HEK293T (cell line): ENCODE measurements at regions not wholly inside any gene's neighbourhood (a gene's known extent, or its start where the extent isn't known, plus 50 kb on each side); places are given as distances from the start of the nearest gene placed in this dataset.

ENCODE experiments used
- BHLHE40 ChIP-seq: fragments of 450-650 bp; IDR thresholded peaks from 2 replicates; pipeline ENCODE4 v1.6.1; 2016; ENCODE audit warnings: mild to moderate bottlenecking, moderate library complexity, borderline replicate concordance
- CTBP1 ChIP-seq: fragments of 450-650 bp; IDR thresholded peaks from 2 replicates; pipeline ENCODE4 v1.6.1; 2016; ENCODE audit warnings: borderline replicate concordance
- ELF4 ChIP-seq: fragments of 450-650 bp; IDR thresholded peaks from 2 replicates; pipeline ENCODE4 v1.6.1; 2017; ENCODE audit warnings: antibody characterized with exemption
- FOXA1 ChIP-seq: fragments of 450-650 bp; IDR thresholded peaks from 2 replicates; pipeline ENCODE4 v1.6.1; 2016; ENCODE audit warnings: mild to moderate bottlenecking
- FOXM1 ChIP-seq: fragments of 450-650 bp; IDR thresholded peaks from 2 replicates; pipeline ENCODE4 v1.6.1; 2017; ENCODE audit warnings: mild to moderate bottlenecking, borderline replicate concordance
- HDGF ChIP-seq: fragments of 450-650 bp; IDR thresholded peaks from 2 replicates; pipeline ENCODE4 v1.6.1; 2017; ENCODE audit warnings: antibody characterized with exemption, borderline replicate concordance
- L3MBTL2 ChIP-seq: fragments of 450-650 bp; conservative IDR thresholded peaks from 2 replicates; pipeline ENCODE4 v1.6.1; 2016; ENCODE audit warnings: mild to moderate bottlenecking
- NFRKB ChIP-seq: fragments of 450-650 bp; IDR thresholded peaks from 2 replicates; pipeline ENCODE4 v1.6.1; 2016; ENCODE audit warnings: mild to moderate bottlenecking, moderate library complexity
- SP1 ChIP-seq: fragments of 450-650 bp; IDR thresholded peaks from 2 replicates; pipeline ENCODE4 v1.6.1; 2017
- SUZ12 ChIP-seq: fragments of 450-650 bp; IDR thresholded peaks from 2 replicates; pipeline ENCODE4 v1.6.1; 2016; ENCODE audit warnings: mild to moderate bottlenecking
- TARDBP ChIP-seq: fragments of 450-650 bp; IDR thresholded peaks from 2 replicates; pipeline ENCODE4 v1.6.1; 2016

DNA sequence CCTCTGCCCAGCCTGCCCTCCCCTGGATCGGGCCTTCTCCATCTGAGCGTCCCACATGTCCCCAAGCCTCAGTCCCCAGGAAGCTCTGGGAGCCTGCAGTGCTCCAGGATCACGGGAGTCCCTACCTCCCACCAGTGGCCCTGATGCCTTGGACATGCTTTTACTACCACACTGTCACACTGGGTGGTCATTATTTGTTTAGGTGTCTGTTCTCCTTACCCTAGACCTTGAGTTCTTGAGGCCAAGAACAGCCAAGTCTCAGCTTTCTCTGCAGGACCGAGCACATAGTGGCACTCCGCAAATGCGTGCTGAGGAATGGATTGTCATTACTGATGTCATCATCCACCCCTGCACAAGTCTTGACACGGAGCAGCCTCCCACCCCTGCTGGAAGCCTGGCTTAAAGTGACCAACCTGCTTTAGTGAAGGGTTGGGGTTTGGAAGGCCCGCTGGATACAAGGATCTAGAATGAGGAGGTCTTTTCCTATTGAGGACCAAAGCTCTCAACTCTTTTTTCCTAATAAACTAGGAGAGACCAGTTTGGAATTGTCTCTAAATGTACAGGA is 132.9 kb upstream of the CRHR1 start:
- TF ChIP-seq TARDBP = no peak
- no peak for TF ChIP-seq L3MBTL2
- TF ChIP-seq SUZ12 = no peak
- TF ChIP-seq SP1 = no peak
- no peak for TF ChIP-seq CTBP1
- TF ChIP-seq BHLHE40 = no peak
- no peak for TF ChIP-seq HDGF
- no peak for TF ChIP-seq ELF4
- no peak for TF ChIP-seq FOXM1
- TF ChIP-seq FOXA1 = no peak
- TF ChIP-seq NFRKB = no peak
